GM12865 (cell line): ENCODE measurements at regions not wholly inside any gene's neighbourhood (a gene's known extent, or its start where the extent isn't known, plus 50 kb on each side); places are given as distances from the start of the nearest gene placed in this dataset.

Experiments used
- DNase-seq: peaks from one replicate; pipeline ENCODE4 v3.0.0; 2010; ENCODE audit warnings: low read depth
- H3K4me3 ChIP-seq: 2 replicates; pipeline ENCODE4 v1.5.1; 2011; ENCODE audit warnings: mild to moderate bottlenecking, low read depth, low read length, control low read depth
- TF ChIP-seq, protein P1 (sequence below): IDR thresholded peaks from 2 replicates; pipeline ENCODE4 v1.5.1; 2011; ENCODE audit warnings: low read length, control low read depth, low read depth, inconsistent platforms; ENCODE audit not compliant: insufficient read depth; ENCODE audit errors: missing control alignments

GRCh38 chr1:17913326-17914115, 158.4 kb downstream of the ACTL8 start:
- TF ChIP-seq, protein P1, sequence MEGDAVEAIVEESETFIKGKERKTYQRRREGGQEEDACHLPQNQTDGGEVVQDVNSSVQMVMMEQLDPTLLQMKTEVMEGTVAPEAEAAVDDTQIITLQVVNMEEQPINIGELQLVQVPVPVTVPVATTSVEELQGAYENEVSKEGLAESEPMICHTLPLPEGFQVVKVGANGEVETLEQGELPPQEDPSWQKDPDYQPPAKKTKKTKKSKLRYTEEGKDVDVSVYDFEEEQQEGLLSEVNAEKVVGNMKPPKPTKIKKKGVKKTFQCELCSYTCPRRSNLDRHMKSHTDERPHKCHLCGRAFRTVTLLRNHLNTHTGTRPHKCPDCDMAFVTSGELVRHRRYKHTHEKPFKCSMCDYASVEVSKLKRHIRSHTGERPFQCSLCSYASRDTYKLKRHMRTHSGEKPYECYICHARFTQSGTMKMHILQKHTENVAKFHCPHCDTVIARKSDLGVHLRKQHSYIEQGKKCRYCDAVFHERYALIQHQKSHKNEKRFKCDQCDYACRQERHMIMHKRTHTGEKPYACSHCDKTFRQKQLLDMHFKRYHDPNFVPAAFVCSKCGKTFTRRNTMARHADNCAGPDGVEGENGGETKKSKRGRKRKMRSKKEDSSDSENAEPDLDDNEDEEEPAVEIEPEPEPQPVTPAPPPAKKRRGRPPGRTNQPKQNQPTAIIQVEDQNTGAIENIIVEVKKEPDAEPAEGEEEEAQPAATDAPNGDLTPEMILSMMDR = no peak
- DNase-seq = no peak
- no peak overlapping the region for H3K4me3 ChIP-seq

- TF ChIP-seq, protein P1 = no peak
- no peak overlapping the region for H3K4me3 ChIP-seq
- DNase-seq = no peak
These were observed 159.0 kb downstream of the ACTL8 start for GRCh38 chr1:17914131-17914530.

DNA sequence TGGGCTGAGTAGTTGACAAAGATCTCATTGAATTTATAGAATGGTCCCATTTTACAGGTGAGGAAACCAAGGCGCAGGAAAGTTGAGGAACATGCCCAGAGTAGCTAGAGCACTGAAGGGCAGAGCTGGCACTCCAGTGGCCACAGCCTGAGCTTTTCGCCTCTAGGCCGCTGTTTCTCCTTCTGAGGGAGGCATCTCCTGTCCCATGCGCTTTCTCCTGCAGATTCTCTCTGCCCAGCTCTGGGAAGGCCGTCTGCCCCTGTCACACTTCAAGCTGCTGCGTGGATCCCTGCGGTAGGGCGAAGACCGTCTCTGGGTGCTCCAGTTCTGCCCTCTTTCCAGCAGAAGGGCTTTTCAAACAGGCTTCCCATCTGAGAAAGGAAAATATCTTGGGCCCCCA, 159.9 kb downstream of the ACTL8 start:
- TF ChIP-seq, protein P1 = no peak
- DNase-seq = no peak
- H3K4me3 ChIP-seq = no peak overlapping the region

DNA sequence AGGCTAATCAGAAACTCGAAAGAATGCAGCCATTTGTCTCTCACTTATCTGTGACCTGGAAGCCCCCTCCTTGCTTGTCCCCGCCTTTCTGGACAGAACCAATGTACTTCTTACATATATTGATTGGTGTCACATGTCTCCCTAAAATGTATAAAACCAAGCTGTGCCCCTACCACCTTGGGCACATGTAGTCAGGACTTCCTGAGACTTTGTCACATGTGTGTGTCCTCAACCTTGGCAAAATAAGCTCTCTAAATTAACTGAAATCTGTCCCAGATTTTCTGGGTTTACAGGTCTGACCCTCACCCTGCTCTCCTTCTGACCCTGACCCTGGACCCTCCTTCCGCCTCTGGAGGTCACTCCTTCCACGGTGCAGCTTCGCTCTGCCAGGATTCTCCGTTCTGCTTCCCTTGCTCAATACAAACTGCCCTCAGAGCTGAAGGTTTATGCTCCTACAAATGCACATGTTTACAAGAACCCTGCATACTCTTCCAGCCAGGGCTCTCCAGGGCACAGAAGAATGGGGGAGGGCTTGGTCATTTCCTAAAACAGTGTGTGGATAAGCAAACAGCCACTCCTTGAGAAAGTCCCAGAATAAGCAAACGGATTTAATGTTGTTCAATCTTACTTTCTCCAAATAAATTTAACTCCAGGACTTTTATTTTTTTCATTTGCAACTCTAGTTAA, 160.5 kb downstream of the ACTL8 start:
- H3K4me3 ChIP-seq = no peak overlapping the region
- DNase-seq = no peak
- TF ChIP-seq, protein P1 = no peak

DNA sequence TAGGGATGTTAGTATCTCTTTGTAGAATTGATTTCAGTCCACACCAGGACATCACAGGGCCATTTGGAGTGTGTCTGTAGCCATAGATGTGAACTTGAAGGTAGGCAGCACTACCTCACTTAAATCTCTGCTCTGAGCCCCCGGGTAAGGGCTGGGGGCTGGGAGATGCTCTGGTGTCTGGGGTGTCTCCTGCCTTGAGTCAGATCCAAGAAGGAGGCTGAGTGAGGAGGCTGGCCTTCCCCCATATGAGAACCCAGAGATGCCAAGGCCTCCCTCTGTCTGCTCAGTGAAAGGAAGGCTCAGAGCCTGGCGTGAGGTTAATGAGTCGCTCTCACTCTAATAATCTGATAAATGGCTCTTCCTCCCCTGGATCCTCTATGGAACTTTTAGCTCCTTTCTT, 161.6 kb downstream of the ACTL8 start:
- TF ChIP-seq, protein P1 = no peak
- no peak for DNase-seq

DNA sequence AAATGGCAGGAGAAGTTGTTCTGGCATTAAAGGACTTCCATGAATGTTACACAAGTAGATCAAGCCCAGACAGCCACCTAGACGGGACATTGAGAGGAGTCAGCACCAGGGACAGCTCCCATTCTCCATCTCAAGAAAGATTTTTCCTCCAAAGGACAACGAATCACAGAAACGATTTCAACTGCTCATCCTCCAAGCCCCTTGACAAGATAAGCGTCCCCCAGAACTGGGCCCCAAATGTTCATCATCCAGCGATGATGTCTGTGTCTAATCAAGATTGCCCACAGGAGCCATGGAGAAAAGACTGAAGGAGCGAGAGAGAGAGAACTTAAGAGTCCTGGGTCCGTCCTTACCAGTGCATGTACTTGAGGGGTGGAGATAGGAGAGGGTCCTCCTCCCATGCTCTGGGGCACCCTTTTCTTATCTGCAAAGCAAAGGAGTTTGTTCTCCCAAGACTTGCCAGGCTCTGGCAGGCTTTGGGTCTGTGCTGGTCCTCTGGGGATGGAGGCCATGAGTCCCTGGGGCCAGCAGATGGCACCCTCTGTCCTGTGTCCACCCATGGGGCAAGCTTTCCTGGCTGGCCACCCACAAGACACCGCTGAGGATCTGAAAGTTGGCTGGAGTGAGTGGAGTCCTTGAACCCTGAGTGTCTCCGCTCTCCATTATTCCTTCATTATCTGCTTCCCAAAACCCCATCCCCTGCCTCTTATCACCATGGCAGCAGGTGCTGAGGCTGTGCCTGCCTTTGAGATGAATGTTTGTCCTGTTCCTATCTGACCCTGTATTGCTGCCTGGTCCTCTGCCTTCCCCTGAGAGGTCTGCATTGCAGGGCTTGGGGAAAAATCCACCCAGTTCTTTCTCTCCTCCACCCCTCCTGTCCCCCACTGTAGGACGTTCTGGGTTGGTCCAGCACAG, 164.6 kb downstream of the ACTL8 start:
- TF ChIP-seq, protein P1 = peak; percentile 5
- no peak overlapping the region for H3K4me3 ChIP-seq
- peak; percentile 17 for DNase-seq

More for the DNA sequence above, 161.6 kb downstream of the ACTL8 start:
- H3K4me3 ChIP-seq = no peak overlapping the region
